ENCODE measurements at regions not wholly inside any gene's neighbourhood (a gene's known extent, or its start where the extent isn't known, plus 50 kb on each side); places are given as distances from the start of the nearest gene placed in this dataset.
"Not testable (repeated sequence)": the region's sequence is repeated elsewhere in the genome, so short reads cannot be mapped to it uniquely, and the experiment has no call there.

- DNase-seq, result no peak
Observed at GRCh38 chr4:130698251-130698650, 1602.3 kb downstream of the C4orf33 start.

DNA sequence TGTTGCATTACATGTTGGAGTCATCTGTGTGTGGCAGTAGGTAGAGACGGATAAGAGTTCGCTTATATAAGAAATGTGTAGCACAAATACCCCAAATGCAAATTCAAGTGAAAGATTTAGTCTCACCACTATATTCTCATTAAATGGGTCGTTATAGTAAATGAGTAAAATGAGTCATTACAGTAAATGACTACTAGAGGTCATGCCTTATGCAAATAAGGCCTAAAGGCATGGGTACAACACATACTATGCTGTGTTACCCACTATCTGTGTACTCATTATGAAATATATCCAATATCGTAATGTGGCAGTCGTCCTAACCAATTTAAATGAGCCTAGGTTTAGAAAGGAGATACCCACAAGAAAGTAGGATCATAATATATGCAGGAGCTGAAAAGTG, 1603.1 kb downstream of the C4orf33 start:
- DNase-seq, result no peak

DNA sequence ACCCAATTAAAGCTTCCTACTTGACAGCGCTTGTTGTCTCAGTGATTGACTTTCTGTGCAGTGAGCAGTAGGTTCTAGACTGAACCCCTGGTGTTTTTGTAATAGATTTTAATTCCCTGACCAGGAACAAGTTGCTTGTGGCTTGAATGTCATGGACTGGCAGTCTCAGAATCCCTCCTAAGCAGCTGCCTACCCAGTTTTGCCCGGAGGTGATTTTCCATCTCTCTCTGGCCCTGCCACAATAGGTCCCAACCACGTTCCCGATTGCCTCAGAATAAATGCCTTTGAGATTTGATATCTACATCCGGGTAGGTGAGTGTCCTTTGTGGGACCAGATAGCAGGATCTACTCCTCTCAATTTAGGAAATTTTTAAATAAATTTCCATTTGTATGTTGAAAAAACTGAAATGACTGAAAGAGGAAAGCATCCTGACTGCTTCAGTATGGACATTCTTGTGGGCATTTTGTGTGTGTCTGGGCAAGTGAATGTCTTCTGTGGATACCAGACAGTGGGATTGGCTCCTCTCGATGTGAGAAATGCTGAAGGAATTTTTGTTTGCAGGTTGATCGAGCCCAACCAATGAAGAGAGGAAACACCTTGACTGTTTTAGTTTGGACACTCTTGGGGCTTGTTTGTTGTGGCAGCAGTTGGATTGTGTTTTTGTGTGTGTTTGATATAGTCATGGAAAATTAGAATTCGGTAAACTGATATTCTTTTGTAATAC, 1607.4 kb downstream of the C4orf33 start:
- no peak for DNase-seq

GRCh38 chr4:130705023-130705422, 1609.1 kb downstream of the C4orf33 start:
- DNase-seq, result no peak

- no peak for DNase-seq
Observed at GRCh38 chr4:130712038-130712437, 1616.1 kb downstream of the C4orf33 start.

- no peak for DNase-seq
Observed at GRCh38 chr4:130714006-130714405, 1618.1 kb downstream of the C4orf33 start.

DNA sequence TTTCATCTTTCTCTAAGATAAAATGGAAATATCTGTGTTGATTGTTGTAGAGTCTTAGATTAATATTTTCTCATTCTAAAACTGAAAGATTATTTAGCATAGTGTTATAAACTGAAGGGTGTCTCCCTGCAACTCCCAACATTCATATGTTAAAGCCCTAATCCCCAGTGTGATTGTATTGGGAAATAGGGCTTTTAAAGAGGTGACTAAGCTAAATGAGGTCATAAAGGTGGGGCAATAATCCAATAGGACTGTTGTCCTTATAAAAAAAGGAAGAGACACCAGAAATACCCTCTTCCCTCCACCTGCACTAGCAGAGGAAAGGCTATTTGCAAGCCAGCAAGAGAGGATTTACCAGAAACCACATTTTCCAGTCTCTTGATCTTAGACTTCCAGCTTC, 1626.4 kb downstream of the C4orf33 start:
- DNase-seq, result no peak

GRCh38 chr4:130736436-130737185, 1640.7 kb downstream of the C4orf33 start:
- DNase-seq, result no peak

GRCh38 chr4:130738233-130738632, 1642.3 kb downstream of the C4orf33 start:
- DNase-seq, result no peak

DNA sequence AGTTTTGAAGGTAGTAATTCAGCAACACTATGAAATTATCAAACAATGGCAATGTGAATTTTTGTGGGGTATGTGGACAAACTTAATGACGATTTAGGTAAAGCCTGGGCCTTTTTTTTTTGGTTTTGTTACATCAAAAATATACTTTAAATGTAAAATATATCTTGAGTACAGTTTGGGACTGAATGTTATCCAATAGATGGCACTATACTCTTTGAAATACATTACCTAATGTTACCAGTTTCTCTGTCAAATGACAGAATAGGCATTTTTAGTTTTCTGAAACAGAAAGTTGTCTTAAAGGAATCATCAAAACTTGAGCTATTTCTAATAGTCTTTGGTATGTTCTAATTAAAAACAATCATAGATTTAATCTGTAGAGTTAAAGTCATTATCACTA, 1651.9 kb downstream of the C4orf33 start:
- DNase-seq, result no peak

GRCh38 chr4:130753926-130754325, 1658.0 kb downstream of the C4orf33 start:
- no peak for DNase-seq

GRCh38 chr4:130760246-130760645, 1664.3 kb downstream of the C4orf33 start:
- no peak for DNase-seq

GRCh38 chr4:130767384-130767783, 1671.4 kb downstream of the C4orf33 start:
- not testable (repeated sequence) for DNase-seq

- DNase-seq, result not testable (repeated sequence)
Observed at GRCh38 chr4:130772966-130773365, 1677.0 kb downstream of the C4orf33 start.

- peak; percentile 4 for DNase-seq
Observed at GRCh38 chr4:130808492-130808891, 1712.5 kb downstream of the C4orf33 start.

DNA sequence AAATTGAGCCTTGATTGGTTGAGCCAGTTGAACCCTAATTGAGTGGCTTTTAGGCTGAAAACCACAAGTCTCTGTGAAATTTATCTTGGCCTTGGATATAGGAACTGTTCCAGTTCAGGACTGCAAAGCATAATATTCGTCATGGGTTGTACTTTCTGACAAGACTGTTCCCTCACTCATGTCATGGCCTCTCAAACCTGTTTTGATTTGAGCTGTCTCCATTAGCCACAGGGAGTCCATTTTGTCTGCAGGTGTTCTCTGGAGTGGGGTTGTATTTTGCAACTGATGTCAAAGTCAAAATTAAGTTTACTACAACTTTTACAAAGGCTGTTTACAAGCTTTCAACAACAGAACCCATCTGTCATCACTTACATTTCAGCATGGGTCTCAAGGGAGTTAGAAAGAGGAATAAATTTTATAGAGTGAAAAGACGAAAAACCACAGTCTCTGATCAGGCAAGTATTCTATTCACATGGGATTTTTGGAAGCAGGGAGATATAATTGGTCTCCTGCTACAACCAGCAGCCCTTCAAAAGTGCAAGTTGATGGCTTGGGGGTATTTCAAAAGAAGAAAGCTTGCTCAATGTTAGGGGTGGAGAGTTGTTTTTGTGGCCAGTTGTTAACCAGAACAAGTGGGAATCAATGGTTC, 1716.3 kb downstream of the C4orf33 start:
- DNase-seq, result no peak

- DNase-seq, result no peak
Observed at GRCh38 chr4:130814896-130815295, 1718.9 kb downstream of the C4orf33 start.

GRCh38 chr4:130820448-130820847, 1724.5 kb downstream of the C4orf33 start:
- no peak for DNase-seq

- DNase-seq, result no peak
Observed at GRCh38 chr4:130825284-130825683, 1729.3 kb downstream of the C4orf33 start.

DNA sequence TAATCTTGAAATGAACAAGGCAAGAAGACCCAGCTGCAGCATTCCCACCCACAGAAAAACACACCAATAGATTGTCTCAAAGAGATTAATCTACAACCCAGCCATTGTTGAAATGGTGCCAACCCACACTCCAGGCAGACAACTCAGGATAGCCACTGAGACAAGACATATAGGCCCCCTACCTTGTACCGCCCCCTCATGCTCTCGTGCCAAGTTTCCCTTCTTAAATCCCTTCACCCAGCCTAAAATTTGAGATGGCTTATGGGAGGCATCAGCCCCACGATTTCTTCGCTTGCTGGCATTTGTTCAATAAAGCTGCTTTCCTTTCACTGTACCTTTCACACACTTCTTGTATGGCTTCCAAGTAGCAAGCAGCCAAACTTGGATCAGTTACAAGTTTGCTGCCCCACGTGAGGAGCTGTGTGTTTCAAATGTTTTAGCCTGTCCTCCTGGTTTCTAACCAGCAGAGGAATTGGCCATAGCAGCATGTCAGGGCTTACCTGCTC, 1754.1 kb downstream of the C4orf33 start:
- DNase-seq, result no peak

- no peak for DNase-seq
Observed at GRCh38 chr4:130851107-130851506, 1755.2 kb downstream of the C4orf33 start.

DNA sequence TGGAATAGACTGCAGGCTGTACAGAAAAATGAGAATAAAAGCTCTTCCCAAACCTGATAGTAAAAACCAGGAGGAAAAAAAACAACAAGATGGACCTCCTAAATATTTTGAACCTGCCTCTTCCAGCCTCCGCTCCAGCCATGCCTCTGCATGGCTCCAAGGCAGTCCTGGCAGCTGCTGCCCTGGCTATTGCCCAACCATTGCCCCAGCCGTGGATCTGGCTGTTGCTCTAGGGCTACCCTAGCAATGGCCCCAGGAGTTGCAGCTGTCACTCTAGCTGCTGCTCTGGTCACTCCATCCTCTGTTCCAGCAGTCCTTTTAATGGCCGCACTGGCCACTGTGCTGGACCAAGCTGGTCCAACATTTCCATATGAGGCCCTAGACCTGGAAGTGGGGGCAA, 1756.0 kb downstream of the C4orf33 start:
- DNase-seq, result no peak

DNA sequence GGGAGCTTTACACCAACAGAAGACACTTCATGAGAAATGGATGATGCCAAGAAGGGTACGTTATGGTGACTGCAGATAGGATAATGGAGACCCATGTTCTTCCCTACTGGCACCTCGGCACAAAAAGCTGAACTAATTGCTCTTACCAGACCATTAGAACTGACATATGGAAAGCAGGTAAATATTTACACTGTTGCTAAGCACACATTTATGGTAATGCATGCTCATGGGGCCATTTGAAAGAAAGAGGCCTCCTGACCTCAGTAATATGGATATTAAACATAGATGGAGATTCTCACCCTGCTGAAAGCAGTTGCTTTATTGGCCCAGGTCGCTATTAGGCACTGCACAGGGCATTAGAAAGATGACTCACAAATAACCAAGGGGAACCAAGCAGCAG, 1759.6 kb downstream of the C4orf33 start:
- no peak for DNase-seq

GRCh38 chr4:130859991-130860390, 1764.0 kb downstream of the C4orf33 start:
- no peak for DNase-seq
